IMR-90 (cell line): ENCODE measurements at regions not wholly inside any gene's neighbourhood (a gene's known extent, or its start where the extent isn't known, plus 50 kb on each side); places are given as distances from the start of the nearest gene placed in this dataset.
A peak's percentile ranks its signal among the peaks of the same experiment; 100 is the strongest.

Experiments
- BHLHE40 ChIP-seq: fragments of 150-350 bp; IDR thresholded peaks from 2 replicates; pipeline ENCODE4 v1.6.1; 2016; ENCODE audit warnings: mild to moderate bottlenecking, low read depth, low read length
- CEBPB ChIP-seq: IDR thresholded peaks from 2 replicates; pipeline ENCODE4 v1.6.1; 2012; ENCODE audit warnings: low read depth, low read length, improper control_type of control experiment
- CHD1 ChIP-seq: IDR thresholded peaks from 2 replicates; pipeline ENCODE4 v1.6.1; 2012; ENCODE audit warnings: low read depth, low read length, improper control_type of control experiment
- CTCF ChIP-seq: conservative IDR thresholded peaks from 2 replicates; pipeline ENCODE4 v1.5.1; 2012; ENCODE audit warnings: mild to moderate bottlenecking, low read depth, low read length, improper control_type of control experiment
- MAFK ChIP-seq: IDR thresholded peaks from 2 replicates; pipeline ENCODE4 v1.6.1; 2012; ENCODE audit warnings: low read depth, low read length, improper control_type of control experiment
- MAZ ChIP-seq: IDR thresholded peaks from 2 replicates; pipeline ENCODE4 v1.6.1; 2012; ENCODE audit warnings: low read depth, mild to moderate bottlenecking, low read length, improper control_type of control experiment, moderate library complexity, borderline replicate concordance
- MXI1 ChIP-seq: IDR thresholded peaks from 2 replicates; pipeline ENCODE4 v1.6.1; 2012; ENCODE audit warnings: low read depth, mild to moderate bottlenecking, low read length, moderate library complexity, borderline replicate concordance
- POLR2A ChIP-seq: IDR thresholded peaks from 2 replicates; pipeline ENCODE4 v1.6.1; 2012; ENCODE audit warnings: mild to moderate bottlenecking, low read depth, low read length
- RFX5 ChIP-seq: IDR thresholded peaks from 2 replicates; pipeline ENCODE4 v1.8.0; 2012; ENCODE audit warnings: low read depth, mild to moderate bottlenecking, low read length, moderate library complexity
- USF2 ChIP-seq: fragments of 150-350 bp; IDR thresholded peaks from 2 replicates; pipeline ENCODE4 v1.6.1; 2017; ENCODE audit warnings: mild to moderate bottlenecking, antibody characterized with exemption, low read length, low read depth

- TF ChIP-seq POLR2A: no peak
- no peak for TF ChIP-seq CTCF
- TF ChIP-seq USF2: no peak
- no peak for TF ChIP-seq BHLHE40
- no peak for TF ChIP-seq MAZ
- TF ChIP-seq CHD1: no peak
- TF ChIP-seq MXI1: no peak
- TF ChIP-seq RFX5: no peak
- peak; percentile 83 for TF ChIP-seq MAFK
- no peak for TF ChIP-seq CEBPB
These were observed 311.0 kb downstream of the ANKRD30A start for GRCh38 chr10:37436357-37436756.
